DMS 273 (cell line): ENCODE measurements at regions not wholly inside any gene's neighbourhood (a gene's known extent, or its start where the extent isn't known, plus 50 kb on each side); places are given as distances from the start of the nearest gene placed in this dataset.
A peak's percentile ranks its signal among the peaks of the same experiment; 100 is the strongest.
"Not testable (repeated sequence)": the region's sequence is repeated elsewhere in the genome, so short reads cannot be mapped to it uniquely, and the experiment has no call there.

Experiments
- DNase-seq: peaks from one replicate; lab custom pipeline; 2025; ENCODE audit not compliant: unreplicated experiment; lab: John Stamatoyannopoulos, UW

GRCh38 chr17:71446645-71447437, 674.0 kb upstream of the SOX9 start:
- DNase-seq: no peak

GRCh38 chr17:71447644-71448043, 673.2 kb upstream of the SOX9 start:
- no peak for DNase-seq

- not testable (repeated sequence) for DNase-seq
Measured at GRCh38 chr17:71450657-71451056, 670.2 kb upstream of the SOX9 start.

- no peak for DNase-seq
Measured at GRCh38 chr17:71453876-71454422, 666.9 kb upstream of the SOX9 start.

GRCh38 chr17:71455219-71455618, 665.6 kb upstream of the SOX9 start:
- no peak for DNase-seq

GRCh38 chr17:71458322-71458721, 662.5 kb upstream of the SOX9 start:
- no peak for DNase-seq

GRCh38 chr17:71460943-71461342, 659.9 kb upstream of the SOX9 start:
- DNase-seq: peak; percentile 45

- no peak for DNase-seq
Measured at GRCh38 chr17:71461498-71462169, 659.2 kb upstream of the SOX9 start.

- DNase-seq: no peak
Measured at GRCh38 chr17:71464241-71464640, 656.6 kb upstream of the SOX9 start.

GRCh38 chr17:71464751-71465150, 656.1 kb upstream of the SOX9 start:
- DNase-seq: no peak

- DNase-seq: no peak
Measured at GRCh38 chr17:71467719-71468118, 653.1 kb upstream of the SOX9 start.

GRCh38 chr17:71470062-71470461, 650.8 kb upstream of the SOX9 start:
- no peak for DNase-seq

GRCh38 chr17:71472809-71473789, 647.7 kb upstream of the SOX9 start:
- peak; percentile 85 for DNase-seq

GRCh38 chr17:71477356-71477755, 643.5 kb upstream of the SOX9 start:
- DNase-seq: no peak

- no peak for DNase-seq
Measured at GRCh38 chr17:71480099-71480498, 640.7 kb upstream of the SOX9 start.

- no peak for DNase-seq
Measured at GRCh38 chr17:71482625-71483024, 638.2 kb upstream of the SOX9 start.

- no peak for DNase-seq
Measured at GRCh38 chr17:71484546-71484945, 636.3 kb upstream of the SOX9 start.

GRCh38 chr17:71485426-71485825, 635.4 kb upstream of the SOX9 start:
- DNase-seq: no peak

GRCh38 chr17:71486261-71486660, 634.6 kb upstream of the SOX9 start:
- DNase-seq: no peak

GRCh38 chr17:71488851-71489250, 632.0 kb upstream of the SOX9 start:
- DNase-seq: no peak
